Endodermal cell (in vitro differentiated cells): ENCODE measurements at regions not wholly inside any gene's neighbourhood (a gene's known extent, or its start where the extent isn't known, plus 50 kb on each side); places are given as distances from the start of the nearest gene placed in this dataset.

ENCODE experiments used
- DNase-seq: peaks from one replicate; pipeline ENCODE4 v3.0.0-alpha.2; 2017
- H3K27ac ChIP-seq: 2 replicates; pipeline ENCODE4 v1.5.1; 2013; ENCODE audit warnings: mild to moderate bottlenecking, low read depth, low read length, moderate library complexity
- H3K27me3 ChIP-seq: 2 replicates; pipeline ENCODE4 v1.6.1; 2013; ENCODE audit warnings: mild to moderate bottlenecking, low read length, moderate library complexity; ENCODE audit not compliant: insufficient read depth, control insufficient read depth, poor library complexity, severe bottlenecking
- H3K36me3 ChIP-seq: 2 replicates; pipeline ENCODE4 v1.7.0; 2013; ENCODE audit warnings: mild to moderate bottlenecking, low read length, moderate library complexity; ENCODE audit not compliant: control insufficient read depth, insufficient read depth
- H3K4me1 ChIP-seq: one replicate; pipeline ENCODE4 v1.7.0; 2013; ENCODE audit warnings: low read length; ENCODE audit not compliant: control insufficient read depth, insufficient read depth
- H3K4me3 ChIP-seq: 2 replicates; pipeline ENCODE4 v1.5.1; 2013; ENCODE audit warnings: mild to moderate bottlenecking, low read length, moderate library complexity
- H3K9ac ChIP-seq: 2 replicates; pipeline ENCODE4 v1.6.1; 2013; ENCODE audit warnings: mild to moderate bottlenecking, low read length, moderate library complexity; ENCODE audit not compliant: poor library complexity, severe bottlenecking; ENCODE audit errors: extremely low read depth
- H3K9me3 ChIP-seq: 2 replicates; pipeline ENCODE4 v1.6.1; 2013; ENCODE audit warnings: mild to moderate bottlenecking, low read length, moderate library complexity; ENCODE audit not compliant: control insufficient read depth
- H3K27ac Mint-ChIP-seq: 2 replicates; pipeline ENCODE4 v1.8.0; 2020; ENCODE audit warnings: mixed read lengths
- H3K27me3 Mint-ChIP-seq: 2 replicates; pipeline ENCODE4 v1.8.0; 2021; ENCODE audit warnings: mild to moderate bottlenecking, mixed read lengths; ENCODE audit not compliant: insufficient read depth
- H3K36me3 Mint-ChIP-seq: 2 replicates; pipeline ENCODE4 v1.8.0; 2020; ENCODE audit warnings: low read depth, mixed read lengths
- H3K4me1 Mint-ChIP-seq: 2 replicates; pipeline ENCODE4 v1.8.0; 2020; ENCODE audit warnings: mixed read lengths
- H3K4me3 Mint-ChIP-seq: 2 replicates; pipeline ENCODE4 v1.8.0; 2020; ENCODE audit warnings: mild to moderate bottlenecking, moderate library complexity, mixed read lengths
- H3K9me3 Mint-ChIP-seq: 2 replicates; pipeline ENCODE4 v1.8.0; 2020; ENCODE audit warnings: mild to moderate bottlenecking, mixed read lengths
- WGBS, 2 experiments: methylation state at CpG; one replicate each; pipeline versions ENCODE4 v1.1.5 to v1.1.7; 2013; ENCODE audit warnings: missing lambda C conversion rate in 2 of 2, mixed read lengths in 1 of 2; ENCODE audit not compliant: insufficient coverage in 1 of 2, insufficient read length in 1 of 2; 5-methylcytosine and 5-hydroxymethylcytosine counted together
- TF ChIP-seq, protein P1 (sequence below): fragments of 200-600 bp; sonication (generic); conservative IDR thresholded peaks from 2 replicates; pipeline ENCODE4 v1.5.0; 2021; ENCODE audit warnings: antibody characterized with exemption, mild to moderate bottlenecking

DNA sequence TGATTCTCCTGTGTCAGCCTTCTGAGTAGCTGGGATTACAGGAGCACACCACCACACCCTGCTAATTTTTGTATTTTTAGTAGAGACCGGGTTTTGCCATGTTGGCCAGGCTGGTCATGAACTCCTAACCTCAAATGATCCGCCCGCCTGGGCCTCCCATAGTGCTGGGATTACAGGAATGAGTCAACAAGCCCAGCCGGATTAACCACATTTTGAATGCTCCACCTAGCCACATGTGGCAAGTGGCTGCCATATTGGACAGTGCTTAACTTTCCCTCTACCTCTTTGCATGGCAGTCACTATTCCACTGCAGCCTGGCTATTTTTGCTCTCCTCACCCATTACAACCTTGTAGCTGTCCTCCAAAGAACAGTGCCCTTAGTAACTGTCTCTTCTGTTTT is 160.1 kb downstream of the GATA3 start:
- H3K4me1 ChIP-seq: no peaks in the 10 kb centered on the region
- H3K4me3 Mint-ChIP-seq: no peak overlapping the region
- WGBS, 2 experiments: 94 to 97% methylated on average over 4 of the region's 4 CpGs
- no peak overlapping the region for H3K27ac ChIP-seq
- no peak overlapping the region for H3K27ac Mint-ChIP-seq
- TF ChIP-seq, protein P1, sequence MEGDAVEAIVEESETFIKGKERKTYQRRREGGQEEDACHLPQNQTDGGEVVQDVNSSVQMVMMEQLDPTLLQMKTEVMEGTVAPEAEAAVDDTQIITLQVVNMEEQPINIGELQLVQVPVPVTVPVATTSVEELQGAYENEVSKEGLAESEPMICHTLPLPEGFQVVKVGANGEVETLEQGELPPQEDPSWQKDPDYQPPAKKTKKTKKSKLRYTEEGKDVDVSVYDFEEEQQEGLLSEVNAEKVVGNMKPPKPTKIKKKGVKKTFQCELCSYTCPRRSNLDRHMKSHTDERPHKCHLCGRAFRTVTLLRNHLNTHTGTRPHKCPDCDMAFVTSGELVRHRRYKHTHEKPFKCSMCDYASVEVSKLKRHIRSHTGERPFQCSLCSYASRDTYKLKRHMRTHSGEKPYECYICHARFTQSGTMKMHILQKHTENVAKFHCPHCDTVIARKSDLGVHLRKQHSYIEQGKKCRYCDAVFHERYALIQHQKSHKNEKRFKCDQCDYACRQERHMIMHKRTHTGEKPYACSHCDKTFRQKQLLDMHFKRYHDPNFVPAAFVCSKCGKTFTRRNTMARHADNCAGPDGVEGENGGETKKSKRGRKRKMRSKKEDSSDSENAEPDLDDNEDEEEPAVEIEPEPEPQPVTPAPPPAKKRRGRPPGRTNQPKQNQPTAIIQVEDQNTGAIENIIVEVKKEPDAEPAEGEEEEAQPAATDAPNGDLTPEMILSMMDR: no peak
- peaks cover 2% of the 10 kb centered on the region for H3K27me3 Mint-ChIP-seq
- H3K4me1 Mint-ChIP-seq: no peaks in the 10 kb centered on the region
- DNase-seq: no peak
- H3K4me3 ChIP-seq: no peak overlapping the region
- no peaks in the 10 kb centered on the region for H3K36me3 ChIP-seq
- H3K9ac ChIP-seq: no peak overlapping the region
- no peaks in the 10 kb centered on the region for H3K9me3 Mint-ChIP-seq
- H3K36me3 Mint-ChIP-seq: no peaks in the 10 kb centered on the region
- H3K27me3 ChIP-seq: no peaks in the 10 kb centered on the region
- no peaks in the 10 kb centered on the region for H3K9me3 ChIP-seq

- no peak for DNase-seq
- Mint-ChIP-seq H3K9me3 (no peaks in the 10 kb centered on the region), H3K27me3 (peaks cover 2% of the 10 kb centered on the region), H3K36me3 (no peaks in the 10 kb centered on the region), H3K4me1 (no peaks in the 10 kb centered on the region), H3K4me3 (no peak overlapping the region), H3K27ac (no peak overlapping the region)
- TF ChIP-seq, protein P1: no peak
- H3K27me3 ChIP-seq: no peaks in the 10 kb centered on the region
- H3K36me3 ChIP-seq: no peaks in the 10 kb centered on the region
- H3K27ac ChIP-seq: no peak overlapping the region
- H3K4me1 ChIP-seq: no peaks in the 10 kb centered on the region
- H3K9me3 ChIP-seq: no peaks in the 10 kb centered on the region
- no peak overlapping the region for H3K9ac ChIP-seq
- no peak overlapping the region for H3K4me3 ChIP-seq
These were observed 162.4 kb downstream of the GATA3 start for GRCh38 chr10:8216893-8217292.

DNA sequence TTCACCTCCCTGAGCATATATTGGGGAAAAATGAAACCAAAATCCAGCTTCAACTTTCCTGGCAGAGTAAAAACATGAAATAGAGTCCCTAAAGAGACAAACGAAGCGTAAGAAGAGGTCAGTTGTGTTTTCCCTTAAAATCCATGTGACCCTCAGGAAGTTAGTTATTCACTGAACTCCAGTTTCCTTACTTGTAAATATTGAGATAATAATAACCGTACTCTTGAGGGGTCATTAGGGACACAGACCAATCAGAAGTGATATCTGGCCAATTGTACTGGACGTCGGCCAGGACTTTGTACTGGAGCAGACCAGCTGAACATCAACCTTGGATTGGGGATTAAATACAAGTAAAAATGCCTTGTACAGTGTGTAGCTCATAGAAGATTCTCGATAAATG is 167.0 kb downstream of the GATA3 start:
- TF ChIP-seq, protein P1: no peak
- no peak for DNase-seq
- Histone ChIP-seq H3K9ac (no peak overlapping the region), H3K4me1 (peaks cover 5% of the 10 kb centered on the region), H3K36me3 (no peaks in the 10 kb centered on the region), H3K27me3 (no peaks in the 10 kb centered on the region), H3K9me3 (no peaks in the 10 kb centered on the region), H3K4me3 (no peak overlapping the region), H3K27ac (no peak overlapping the region)
- no peak overlapping the region for H3K4me3 Mint-ChIP-seq
- H3K4me1 Mint-ChIP-seq: peaks cover 9% of the 10 kb centered on the region
- H3K27ac Mint-ChIP-seq: no peak overlapping the region
- no peaks in the 10 kb centered on the region for H3K36me3 Mint-ChIP-seq
- H3K27me3 Mint-ChIP-seq: peaks cover 4% of the 10 kb centered on the region
- WGBS, 2 experiments: 96 to 97% methylated on average over 6 of the region's 6 CpGs
- H3K9me3 Mint-ChIP-seq: no peaks in the 10 kb centered on the region
